Nephron (organoid): ENCODE measurements at regions not wholly inside any gene's neighbourhood (a gene's known extent, or its start where the extent isn't known, plus 50 kb on each side); places are given as distances from the start of the nearest gene placed in this dataset.

Experiments used
- H3K27ac Mint-ChIP-seq, 3 experiments: 2 replicates each; pipeline ENCODE4 v1.8.0; 2020; ENCODE audit warnings: mixed read lengths in 3 of 3, mild to moderate bottlenecking in 2 of 3, moderate library complexity in 1 of 3
- H3K27me3 Mint-ChIP-seq: 2 replicates; pipeline ENCODE4 v1.8.0; 2021; ENCODE audit warnings: low read depth, mild to moderate bottlenecking, moderate library complexity, mixed read lengths
- H3K36me3 Mint-ChIP-seq: 2 replicates; pipeline ENCODE4 v1.8.0; 2020; ENCODE audit warnings: low read depth, mixed read lengths
- H3K4me1 Mint-ChIP-seq: 2 replicates; pipeline ENCODE4 v1.8.0; 2020; ENCODE audit warnings: mixed read lengths
- H3K4me3 Mint-ChIP-seq, 3 experiments: 2 replicates each; pipeline ENCODE4 v1.8.0; 2020; ENCODE audit warnings: mild to moderate bottlenecking in 3 of 3, mixed read lengths in 3 of 3, moderate library complexity in 2 of 3
- H3K9me3 Mint-ChIP-seq: 2 replicates; pipeline ENCODE4 v1.8.0; 2020; ENCODE audit warnings: mixed read lengths
- TF ChIP-seq, protein P1 (sequence below), 3 experiments: fragments of 200-600 bp; sonication (generic); IDR thresholded peaks; one replicate each; pipeline ENCODE4 v1.5.0; 2021; ENCODE audit warnings: antibody characterized with exemption in 3 of 3; ENCODE audit not compliant: unreplicated experiment in 3 of 3

GRCh38 chr18:41721103-41721790 lies 233.8 kb upstream of the PIK3C3 start:
- H3K36me3 Mint-ChIP-seq, result no peaks in the 10 kb centered on the region

DNA sequence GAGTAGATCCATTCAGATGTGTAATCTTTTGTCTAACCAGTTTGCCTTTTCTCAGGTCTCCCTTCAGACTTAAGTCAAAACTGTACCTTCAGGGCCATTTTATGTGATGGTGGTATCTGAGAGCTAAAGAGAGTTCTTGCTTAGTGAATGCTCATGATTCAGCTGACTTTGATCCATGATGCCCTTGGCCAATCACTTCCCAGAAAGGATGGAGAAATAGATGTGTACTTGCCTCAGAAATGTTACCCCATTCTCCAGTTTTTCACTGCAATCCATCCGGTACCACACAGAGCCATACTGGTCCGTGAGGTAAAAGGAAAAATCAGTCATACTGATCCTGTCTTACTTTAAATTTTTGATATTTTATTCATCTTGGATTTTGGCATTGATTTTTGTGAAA lies 234.8 kb upstream of the PIK3C3 start:
- Mint-ChIP-seq H3K4me3 (no peak overlapping the region), H3K9me3 (no peaks in the 10 kb centered on the region), H3K27ac (no peak overlapping the region), H3K36me3 (no peaks in the 10 kb centered on the region), H3K27me3 (no peaks in the 10 kb centered on the region), H3K4me1 (peaks cover 4% of the 10 kb centered on the region)
- TF ChIP-seq, protein P1, sequence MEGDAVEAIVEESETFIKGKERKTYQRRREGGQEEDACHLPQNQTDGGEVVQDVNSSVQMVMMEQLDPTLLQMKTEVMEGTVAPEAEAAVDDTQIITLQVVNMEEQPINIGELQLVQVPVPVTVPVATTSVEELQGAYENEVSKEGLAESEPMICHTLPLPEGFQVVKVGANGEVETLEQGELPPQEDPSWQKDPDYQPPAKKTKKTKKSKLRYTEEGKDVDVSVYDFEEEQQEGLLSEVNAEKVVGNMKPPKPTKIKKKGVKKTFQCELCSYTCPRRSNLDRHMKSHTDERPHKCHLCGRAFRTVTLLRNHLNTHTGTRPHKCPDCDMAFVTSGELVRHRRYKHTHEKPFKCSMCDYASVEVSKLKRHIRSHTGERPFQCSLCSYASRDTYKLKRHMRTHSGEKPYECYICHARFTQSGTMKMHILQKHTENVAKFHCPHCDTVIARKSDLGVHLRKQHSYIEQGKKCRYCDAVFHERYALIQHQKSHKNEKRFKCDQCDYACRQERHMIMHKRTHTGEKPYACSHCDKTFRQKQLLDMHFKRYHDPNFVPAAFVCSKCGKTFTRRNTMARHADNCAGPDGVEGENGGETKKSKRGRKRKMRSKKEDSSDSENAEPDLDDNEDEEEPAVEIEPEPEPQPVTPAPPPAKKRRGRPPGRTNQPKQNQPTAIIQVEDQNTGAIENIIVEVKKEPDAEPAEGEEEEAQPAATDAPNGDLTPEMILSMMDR (IDR thresholded peaks at IDR 0.05; ENCODE audit: unreplicated experiment in 3 of 3), result no peak

More at GRCh38 chr18:41721103-41721790, 233.8 kb upstream of the PIK3C3 start:
- no peaks in the 10 kb centered on the region for H3K9me3 Mint-ChIP-seq
- no peak overlapping the region for H3K4me3 Mint-ChIP-seq
- peaks cover 4% of the 10 kb centered on the region for H3K4me1 Mint-ChIP-seq
- TF ChIP-seq, protein P1 (IDR thresholded peaks at IDR 0.05; ENCODE audit: unreplicated experiment in 3 of 3), result no peak
- H3K27me3 Mint-ChIP-seq, result no peaks in the 10 kb centered on the region
- no peak overlapping the region for H3K27ac Mint-ChIP-seq

- no peaks in the 10 kb centered on the region for H3K9me3 Mint-ChIP-seq
- no peak overlapping the region for H3K4me3 Mint-ChIP-seq
These were observed 235.2 kb upstream of the PIK3C3 start for GRCh38 chr18:41719808-41720207.

GRCh38 chr18:41714872-41715271 lies 240.2 kb upstream of the PIK3C3 start:
- no peaks in the 10 kb centered on the region for H3K4me1 Mint-ChIP-seq
- no peak overlapping the region for H3K27ac Mint-ChIP-seq
- TF ChIP-seq, protein P1 (IDR thresholded peaks at IDR 0.05; ENCODE audit: unreplicated experiment in 3 of 3), result no peak
- H3K27me3 Mint-ChIP-seq, result no peaks in the 10 kb centered on the region
- no peak overlapping the region for H3K4me3 Mint-ChIP-seq
- H3K9me3 Mint-ChIP-seq, result no peaks in the 10 kb centered on the region
- no peaks in the 10 kb centered on the region for H3K36me3 Mint-ChIP-seq

More at GRCh38 chr18:41719808-41720207, 235.2 kb upstream of the PIK3C3 start:
- Mint-ChIP-seq H3K4me1 (peaks cover 4% of the 10 kb centered on the region), H3K27me3 (no peaks in the 10 kb centered on the region), H3K27ac (no peak overlapping the region), H3K36me3 (no peaks in the 10 kb centered on the region)
- TF ChIP-seq, protein P1 (IDR thresholded peaks at IDR 0.05; ENCODE audit: unreplicated experiment in 3 of 3), result no peak

DNA sequence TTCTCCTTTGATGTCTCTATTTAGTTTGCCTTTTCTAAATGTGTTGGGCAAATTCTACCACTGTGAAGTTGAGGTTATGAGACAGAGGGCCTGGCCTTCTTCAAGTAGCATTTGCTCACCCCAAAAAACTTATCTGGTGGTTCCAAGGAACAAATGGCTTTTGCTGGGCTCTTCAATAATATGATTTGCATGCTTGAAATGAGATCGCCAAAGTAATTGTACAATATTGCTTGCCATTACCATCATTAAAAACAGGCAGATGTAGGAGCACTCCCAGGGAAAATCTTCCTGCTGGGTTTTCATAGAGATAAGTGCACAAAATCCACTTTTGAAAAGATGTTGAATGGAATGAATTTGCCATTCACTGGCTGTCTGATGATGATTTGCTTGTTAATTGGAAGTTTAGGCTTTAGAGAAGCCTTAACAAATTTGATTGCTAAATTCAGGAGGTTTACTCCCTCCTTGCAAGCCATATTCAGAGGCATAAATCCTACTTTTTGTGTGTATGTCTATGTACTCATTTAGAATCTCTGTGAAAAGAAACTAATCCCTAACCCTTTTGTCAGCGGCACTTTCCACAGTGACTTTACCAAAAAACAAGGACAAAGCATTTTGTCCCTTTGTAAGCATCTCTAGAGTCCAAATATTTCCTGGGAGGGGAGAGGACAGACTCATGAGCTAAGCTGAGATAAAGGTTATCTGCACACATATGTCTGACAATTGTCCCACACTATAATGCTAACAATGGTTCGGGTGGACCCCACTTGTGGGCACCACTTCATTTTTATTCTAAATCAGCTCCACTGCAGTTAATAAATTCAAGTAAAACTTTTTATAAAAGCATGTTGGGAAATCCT lies 240.8 kb upstream of the PIK3C3 start:
- Mint-ChIP-seq H3K4me1 (no peaks in the 10 kb centered on the region), H3K27me3 (no peaks in the 10 kb centered on the region), H3K9me3 (no peaks in the 10 kb centered on the region), H3K27ac (no peak overlapping the region), H3K36me3 (no peaks in the 10 kb centered on the region), H3K4me3 (no peak overlapping the region)
- TF ChIP-seq, protein P1 (IDR thresholded peaks at IDR 0.05; ENCODE audit: unreplicated experiment in 3 of 3), result no peak
